ENCODE measurements at regions not wholly inside any gene's neighbourhood (a gene's known extent, or its start where the extent isn't known, plus 50 kb on each side); places are given as distances from the start of the nearest gene placed in this dataset.

DNA sequence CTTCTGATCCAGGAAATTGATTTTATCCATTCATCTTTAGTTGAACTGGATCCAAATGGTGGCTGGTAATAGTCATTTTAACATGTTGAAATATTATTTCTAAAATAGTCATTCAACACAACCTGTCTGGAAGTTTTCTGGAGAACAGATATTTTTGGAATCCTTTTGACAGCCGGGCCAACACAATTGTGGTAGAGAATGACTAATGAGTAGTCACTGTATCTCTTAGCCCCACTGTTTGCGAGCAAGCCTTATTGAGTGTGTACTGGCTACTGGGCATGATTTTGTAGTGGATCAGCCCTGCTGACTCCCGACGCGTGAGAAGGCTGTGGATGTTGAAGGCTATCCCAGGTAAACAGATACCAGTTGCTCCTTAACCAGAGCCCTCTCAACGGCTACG is 383.4 kb downstream of the ZNF536 start:
- no peaks in the 10 kb centered on the region for H3K9me2 ChIP-seq (replicated peaks; ENCODE audit: insufficient read depth, low read length)
- H3K4me1 ChIP-seq (ENCODE audit: low read length) = no peaks in the 10 kb centered on the region
- no peaks in the 10 kb centered on the region for H3K9me3 ChIP-seq (replicated peaks; ENCODE audit: insufficient read depth, low read length)
- H2AFZ ChIP-seq (ENCODE audit: low read length) = no peak overlapping the region
- H3F3A ChIP-seq (ENCODE audit: insufficient read depth, low read length) = no peaks in the 10 kb centered on the region
- H3K9ac ChIP-seq (ENCODE audit: low read length) = no peak overlapping the region
- no peaks in the 10 kb centered on the region for H3K79me2 ChIP-seq (ENCODE audit: low read length)
- no peaks in the 10 kb centered on the region for H3K36me3 ChIP-seq (replicated peaks; ENCODE audit: insufficient read depth, low read length)
- DNase-seq = no peak
- H3K27me3 ChIP-seq (replicated peaks; ENCODE audit: insufficient read depth, low read length) = peaks cover 4% of the 10 kb centered on the region; the same call in 1 of the 2 replicates
- no peak overlapping the region for H3K4me2 ChIP-seq (ENCODE audit: low read depth, low read length)
- no peak overlapping the region for H3K4me3 ChIP-seq (ENCODE audit: low read length)
- H3K27ac ChIP-seq (ENCODE audit: low read length) = no peak overlapping the region
- no peaks in the 10 kb centered on the region; the same call in 1 of the 2 replicates for H4K20me1 ChIP-seq (ENCODE audit: insufficient read depth, low read length)
- no peak for TF ChIP-seq EZH2phosphoT487 (IDR thresholded peaks at IDR 0.05; ENCODE audit: low read length)
- TF ChIP-seq, protein P1, sequence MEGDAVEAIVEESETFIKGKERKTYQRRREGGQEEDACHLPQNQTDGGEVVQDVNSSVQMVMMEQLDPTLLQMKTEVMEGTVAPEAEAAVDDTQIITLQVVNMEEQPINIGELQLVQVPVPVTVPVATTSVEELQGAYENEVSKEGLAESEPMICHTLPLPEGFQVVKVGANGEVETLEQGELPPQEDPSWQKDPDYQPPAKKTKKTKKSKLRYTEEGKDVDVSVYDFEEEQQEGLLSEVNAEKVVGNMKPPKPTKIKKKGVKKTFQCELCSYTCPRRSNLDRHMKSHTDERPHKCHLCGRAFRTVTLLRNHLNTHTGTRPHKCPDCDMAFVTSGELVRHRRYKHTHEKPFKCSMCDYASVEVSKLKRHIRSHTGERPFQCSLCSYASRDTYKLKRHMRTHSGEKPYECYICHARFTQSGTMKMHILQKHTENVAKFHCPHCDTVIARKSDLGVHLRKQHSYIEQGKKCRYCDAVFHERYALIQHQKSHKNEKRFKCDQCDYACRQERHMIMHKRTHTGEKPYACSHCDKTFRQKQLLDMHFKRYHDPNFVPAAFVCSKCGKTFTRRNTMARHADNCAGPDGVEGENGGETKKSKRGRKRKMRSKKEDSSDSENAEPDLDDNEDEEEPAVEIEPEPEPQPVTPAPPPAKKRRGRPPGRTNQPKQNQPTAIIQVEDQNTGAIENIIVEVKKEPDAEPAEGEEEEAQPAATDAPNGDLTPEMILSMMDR (IDR thresholded peaks at IDR 0.05; ENCODE audit: low read length) = no peak
- no peak for TF ChIP-seq EZH2 (optimal IDR thresholded peaks at IDR 0.05; ENCODE audit: low read depth, low read length)

DNA sequence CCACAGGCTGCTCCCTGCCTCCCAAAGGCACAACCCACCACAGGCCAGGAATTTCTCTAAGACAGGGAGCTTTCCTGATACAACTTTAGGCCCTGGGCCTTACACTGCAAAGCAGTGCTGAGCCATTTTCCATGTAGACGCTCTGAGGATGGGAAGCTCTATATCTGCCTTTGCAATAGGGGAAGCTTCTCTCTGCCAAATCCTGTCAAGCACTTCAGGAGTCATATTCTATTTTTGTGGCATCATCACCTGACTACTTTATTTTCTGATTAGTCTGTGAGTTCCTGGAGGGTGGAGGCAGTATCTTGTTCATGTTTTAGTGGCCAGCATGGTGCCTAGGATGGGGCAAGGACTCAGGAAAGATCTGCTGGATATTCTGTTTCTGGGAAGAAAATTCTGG is 382.0 kb downstream of the ZNF536 start:
- Histone ChIP-seq H3K4me3 (ENCODE audit: low read length) (no peak overlapping the region), H3K27me3 (replicated peaks; ENCODE audit: insufficient read depth, low read length) (no peaks in the 10 kb centered on the region; the same call in 1 of the 2 replicates), H4K20me1 (ENCODE audit: insufficient read depth, low read length) (no peaks in the 10 kb centered on the region; the same call in 1 of the 2 replicates), H3K36me3 (replicated peaks; ENCODE audit: insufficient read depth, low read length) (no peaks in the 10 kb centered on the region), H3K79me2 (ENCODE audit: low read length) (no peaks in the 10 kb centered on the region), H3K9me3 (replicated peaks; ENCODE audit: insufficient read depth, low read length) (no peaks in the 10 kb centered on the region), H3K4me2 (ENCODE audit: low read depth, low read length) (no peak overlapping the region), H3F3A (ENCODE audit: insufficient read depth, low read length) (no peaks in the 10 kb centered on the region), H3K27ac (ENCODE audit: low read length) (no peak overlapping the region), H3K4me1 (ENCODE audit: low read length) (no peaks in the 10 kb centered on the region), H3K9me2 (replicated peaks; ENCODE audit: insufficient read depth, low read length) (no peaks in the 10 kb centered on the region), H2AFZ (ENCODE audit: low read length) (no peak overlapping the region), H3K9ac (ENCODE audit: low read length) (no peak overlapping the region)
- no peak for TF ChIP-seq EZH2phosphoT487 (IDR thresholded peaks at IDR 0.05; ENCODE audit: low read length)
- TF ChIP-seq, protein P1 (IDR thresholded peaks at IDR 0.05; ENCODE audit: low read length) = no peak
- TF ChIP-seq EZH2 (optimal IDR thresholded peaks at IDR 0.05; ENCODE audit: low read depth, low read length) = no peak
- no peak for DNase-seq

DNA sequence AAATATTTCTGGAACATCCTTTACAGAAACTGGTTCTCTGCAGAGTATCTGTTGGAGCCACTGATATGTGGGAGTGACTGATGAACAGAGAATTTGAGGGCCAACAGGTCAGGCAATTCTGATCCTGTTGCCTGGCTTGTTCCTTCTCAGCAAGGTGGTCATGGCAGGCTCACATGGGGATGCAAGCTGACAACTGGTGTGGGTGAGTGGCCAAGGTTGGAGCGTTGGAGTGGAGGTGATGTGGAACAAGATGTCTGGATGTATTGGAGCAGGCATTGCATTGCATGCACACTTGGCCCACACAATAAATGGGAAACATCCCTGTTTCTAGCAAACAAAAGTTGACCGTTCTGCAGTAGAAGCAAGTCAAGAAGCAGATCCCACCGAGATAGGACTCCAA is 380.7 kb downstream of the ZNF536 start:
- H3K9ac ChIP-seq (ENCODE audit: low read length) = no peak overlapping the region
- no peak overlapping the region for H3K27ac ChIP-seq (ENCODE audit: low read length)
- H4K20me1 ChIP-seq (ENCODE audit: insufficient read depth, low read length) = no peaks in the 10 kb centered on the region; the same call in 1 of the 2 replicates
- H3K36me3 ChIP-seq (replicated peaks; ENCODE audit: insufficient read depth, low read length) = no peaks in the 10 kb centered on the region
- H3K4me3 ChIP-seq (ENCODE audit: low read length) = no peak overlapping the region
- no peaks in the 10 kb centered on the region for H3F3A ChIP-seq (ENCODE audit: insufficient read depth, low read length)
- no peaks in the 10 kb centered on the region for H3K79me2 ChIP-seq (ENCODE audit: low read length)
- no peaks in the 10 kb centered on the region for H3K9me2 ChIP-seq (replicated peaks; ENCODE audit: insufficient read depth, low read length)
- H3K27me3 ChIP-seq (replicated peaks; ENCODE audit: insufficient read depth, low read length) = no peaks in the 10 kb centered on the region; the same call in 1 of the 2 replicates
- H3K4me1 ChIP-seq (ENCODE audit: low read length) = no peaks in the 10 kb centered on the region
- no peak overlapping the region for H3K4me2 ChIP-seq (ENCODE audit: low read depth, low read length)
- no peak overlapping the region for H2AFZ ChIP-seq (ENCODE audit: low read length)
- DNase-seq = no peak
- H3K9me3 ChIP-seq (replicated peaks; ENCODE audit: insufficient read depth, low read length) = no peaks in the 10 kb centered on the region
- TF ChIP-seq EZH2 (optimal IDR thresholded peaks at IDR 0.05; ENCODE audit: low read depth, low read length) (no peak), EZH2phosphoT487 (IDR thresholded peaks at IDR 0.05; ENCODE audit: low read length) (no peak)

DNA sequence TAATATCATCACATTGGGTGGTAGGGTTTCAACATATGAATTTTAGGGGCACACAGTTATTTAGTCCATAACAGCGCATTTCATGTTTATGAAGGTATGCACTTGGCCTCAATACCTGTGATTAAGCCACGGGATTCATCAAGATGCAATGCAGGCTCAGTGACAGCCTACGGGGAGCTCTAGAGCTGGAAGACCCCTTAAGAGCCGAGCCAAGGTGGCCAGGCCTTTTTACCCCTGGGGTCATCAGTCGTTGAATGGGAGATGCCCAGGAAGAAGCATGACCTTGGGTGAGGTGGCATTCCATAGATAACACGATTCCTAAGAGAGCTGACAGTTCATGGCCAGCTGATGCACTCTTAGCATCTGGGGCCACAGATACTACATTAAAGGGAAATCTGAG is 380.0 kb downstream of the ZNF536 start:
- no peaks in the 10 kb centered on the region; the same call in 1 of the 2 replicates for H4K20me1 ChIP-seq (ENCODE audit: insufficient read depth, low read length)
- H3F3A ChIP-seq (ENCODE audit: insufficient read depth, low read length) = no peaks in the 10 kb centered on the region
- H3K79me2 ChIP-seq (ENCODE audit: low read length) = no peaks in the 10 kb centered on the region
- H3K4me2 ChIP-seq (ENCODE audit: low read depth, low read length) = no peak overlapping the region
- H3K9me2 ChIP-seq (replicated peaks; ENCODE audit: insufficient read depth, low read length) = no peaks in the 10 kb centered on the region
- H3K4me3 ChIP-seq (ENCODE audit: low read length) = no peak overlapping the region
- H3K36me3 ChIP-seq (replicated peaks; ENCODE audit: insufficient read depth, low read length) = no peaks in the 10 kb centered on the region
- H3K4me1 ChIP-seq (ENCODE audit: low read length) = no peaks in the 10 kb centered on the region
- H3K27ac ChIP-seq (ENCODE audit: low read length) = no peak overlapping the region
- no peaks in the 10 kb centered on the region; the same call in 1 of the 2 replicates for H3K27me3 ChIP-seq (replicated peaks; ENCODE audit: insufficient read depth, low read length)
- TF ChIP-seq, protein P1 (IDR thresholded peaks at IDR 0.05; ENCODE audit: low read length) = no peak
- TF ChIP-seq EZH2 (optimal IDR thresholded peaks at IDR 0.05; ENCODE audit: low read depth, low read length) = no peak
- TF ChIP-seq EZH2phosphoT487 (IDR thresholded peaks at IDR 0.05; ENCODE audit: low read length) = no peak
- H2AFZ ChIP-seq (ENCODE audit: low read length) = no peak overlapping the region
- H3K9ac ChIP-seq (ENCODE audit: low read length) = no peak overlapping the region
- no peak for DNase-seq
- H3K9me3 ChIP-seq (replicated peaks; ENCODE audit: insufficient read depth, low read length) = no peaks in the 10 kb centered on the region

All from MM.1S (cell line).